ENCODE measurements at regions not wholly inside any gene's neighbourhood (a gene's known extent, or its start where the extent isn't known, plus 50 kb on each side); places are given as distances from the start of the nearest gene placed in this dataset.
"Not testable (repeated sequence)": the region's sequence is repeated elsewhere in the genome, so short reads cannot be mapped to it uniquely, and the experiment has no call there.

- Histone ChIP-seq H3K9ac (no peak overlapping the region), H3K9me3 (replicated peaks in 1 of 11) (no peaks in the 10 kb centered on the region), H3K36me3 (no peaks in the 10 kb centered on the region), H3K27ac (no peak overlapping the region), H3K4me1 (no peaks in the 10 kb centered on the region), H3K27me3 (no peaks in the 10 kb centered on the region), H3K4me2 (no peak overlapping the region), H4K20me1 (no peaks in the 10 kb centered on the region), H3K4me3 (no peak overlapping the region)
- no peak for TF ChIP-seq Cebpa-rat (IDR thresholded peaks at IDR 0.05)
These were observed 758.3 kb upstream of the DEFB115 start for GRCh38 chr20:30499123-30499522.

GRCh38 chr20:30499716-30500446 lies 757.6 kb upstream of the DEFB115 start:
- not testable (repeated sequence) for H3K36me3 ChIP-seq; H4K20me1 ChIP-seq; H3K4me1 ChIP-seq; H3K27ac ChIP-seq; H3K4me3 ChIP-seq; H3K4me2 ChIP-seq; H3K9ac ChIP-seq; H3K27me3 ChIP-seq; H3K9me3 ChIP-seq (replicated peaks in 1 of 11)

- not testable (repeated sequence) for H3K9me3 ChIP-seq (replicated peaks in 1 of 11); H4K20me1 ChIP-seq; H3K4me2 ChIP-seq; H3K27me3 ChIP-seq; H3K27ac ChIP-seq; H3K4me3 ChIP-seq; H3K9ac ChIP-seq; H3K4me1 ChIP-seq; H3K36me3 ChIP-seq
These were observed 757.0 kb upstream of the DEFB115 start for GRCh38 chr20:30500447-30500820.

- Histone ChIP-seq H3K4me1 (no peaks in the 10 kb centered on the region), H3K4me3 (no peak overlapping the region), H3K36me3 (no peaks in the 10 kb centered on the region), H3K9me3 (replicated peaks in 1 of 11) (peaks cover 0 to under 1% (median 0%) of the 10 kb centered on the region in 11 experiments; a peak in 3 of 22 replicates), H3K27me3 (no peaks in the 10 kb centered on the region), H3K9ac (no peak overlapping the region), H4K20me1 (no peaks in the 10 kb centered on the region), H3K4me2 (no peak overlapping the region), H3K27ac (no peak overlapping the region)
- TF ChIP-seq Cebpa-rat (IDR thresholded peaks at IDR 0.05), result no peak
These were observed 756.5 kb upstream of the DEFB115 start for GRCh38 chr20:30500829-30501440.

GRCh38 chr20:30502670-30503069 lies 754.8 kb upstream of the DEFB115 start:
- H3K9ac ChIP-seq, result no peak overlapping the region
- H3K36me3 ChIP-seq, result no peaks in the 10 kb centered on the region
- peaks cover 0 to 16% (median 13%) of the 10 kb centered on the region in 11 experiments; a peak in 15 of 22 replicates for H3K9me3 ChIP-seq (replicated peaks in 1 of 11)
- no peaks in the 10 kb centered on the region for H4K20me1 ChIP-seq
- H3K27ac ChIP-seq, result no peak overlapping the region
- H3K4me1 ChIP-seq, result no peaks in the 10 kb centered on the region
- H3K4me2 ChIP-seq, result no peak overlapping the region
- no peak overlapping the region for H3K4me3 ChIP-seq
- H3K27me3 ChIP-seq, result no peaks in the 10 kb centered on the region
- no peak for TF ChIP-seq Cebpa-rat (IDR thresholded peaks at IDR 0.05)

GRCh38 chr20:30503204-30503603 lies 754.3 kb upstream of the DEFB115 start:
- not testable (repeated sequence) for H3K9ac ChIP-seq, H3K4me3 ChIP-seq, H3K4me1 ChIP-seq, H4K20me1 ChIP-seq, H3K4me2 ChIP-seq, H3K36me3 ChIP-seq, H3K27me3 ChIP-seq, H3K27ac ChIP-seq
- peaks cover 0 to 20% (median 15%) of the 10 kb centered on the region in 11 experiments; a peak in 15 of 22 replicates for H3K9me3 ChIP-seq (replicated peaks in 1 of 11)

GRCh38 chr20:30503992-30504570 lies 753.4 kb upstream of the DEFB115 start:
- no peak for TF ChIP-seq Cebpa-rat (IDR thresholded peaks at IDR 0.05)

GRCh38 chr20:30505566-30505965 lies 751.9 kb upstream of the DEFB115 start:
- H3K27me3 ChIP-seq, result no peaks in the 10 kb centered on the region
- H3K9me3 ChIP-seq (replicated peaks in 1 of 11), result peaks cover 0 to 35% (median 27%) of the 10 kb centered on the region in 11 experiments; a peak in 16 of 22 replicates
- no peaks in the 10 kb centered on the region for H4K20me1 ChIP-seq
- TF ChIP-seq Cebpa-rat (IDR thresholded peaks at IDR 0.05), result no peak
- H3K4me1 ChIP-seq, result no peaks in the 10 kb centered on the region
- no peak overlapping the region for H3K4me3 ChIP-seq
- no peaks in the 10 kb centered on the region for H3K36me3 ChIP-seq
- no peak overlapping the region for H3K9ac ChIP-seq
- H3K27ac ChIP-seq, result no peak overlapping the region
- H3K4me2 ChIP-seq, result no peak overlapping the region

More at GRCh38 chr20:30503992-30504570, 753.4 kb upstream of the DEFB115 start:
- H3K4me3 ChIP-seq, result no peak overlapping the region
- H3K4me1 ChIP-seq, result no peaks in the 10 kb centered on the region
- H3K27me3 ChIP-seq, result no peaks in the 10 kb centered on the region
- peaks cover 0 to 26% (median 20%) of the 10 kb centered on the region in 11 experiments; a peak in 16 of 22 replicates for H3K9me3 ChIP-seq (replicated peaks in 1 of 11)
- H3K9ac ChIP-seq, result no peak overlapping the region
- H3K4me2 ChIP-seq, result no peak overlapping the region
- no peaks in the 10 kb centered on the region for H4K20me1 ChIP-seq
- H3K36me3 ChIP-seq, result no peaks in the 10 kb centered on the region
- no peak overlapping the region for H3K27ac ChIP-seq

GRCh38 chr20:30506100-30506499 lies 751.4 kb upstream of the DEFB115 start:
- Histone ChIP-seq H3K9ac (no peak overlapping the region), H3K4me2 (no peak overlapping the region), H3K27me3 (no peaks in the 10 kb centered on the region), H3K4me3 (no peak overlapping the region), H4K20me1 (no peaks in the 10 kb centered on the region), H3K27ac (no peak overlapping the region), H3K9me3 (replicated peaks in 1 of 11) (peaks cover 4 to 39% (median 32%) of the 10 kb centered on the region in 11 experiments; a peak in 21 of 22 replicates), H3K4me1 (no peaks in the 10 kb centered on the region), H3K36me3 (no peaks in the 10 kb centered on the region)
- TF ChIP-seq Cebpa-rat (IDR thresholded peaks at IDR 0.05), result no peak

GRCh38 chr20:30508382-30508781 lies 749.1 kb upstream of the DEFB115 start:
- H3K9ac ChIP-seq, H3K27ac ChIP-seq, H3K4me1 ChIP-seq, H3K4me3 ChIP-seq, H3K36me3 ChIP-seq, H3K4me2 ChIP-seq, H3K27me3 ChIP-seq, H4K20me1 ChIP-seq: not testable (repeated sequence)
- H3K9me3 ChIP-seq (replicated peaks in 1 of 11), result peaks cover 26 to 62% (median 55%) of the 10 kb centered on the region in 11 experiments

Data from BLaER1 treated with 17β-estradiol and CSF1 and Interleukin-3, amounts not matched to agents 10 nM and 100 nM (cell line).